HG03135 (cell line): ENCODE measurements at regions not wholly inside any gene's neighbourhood (a gene's known extent, or its start where the extent isn't known, plus 50 kb on each side); places are given as distances from the start of the nearest gene placed in this dataset.

Experiments used
- ATAC-seq: cut with Tn5 transposase; IDR thresholded peaks from one replicate; pipeline ENCODE4 v1.9.1; 2021; ENCODE audit warnings: mild to moderate bottlenecking, moderate library complexity; ENCODE audit not compliant: unreplicated experiment

- no peak for ATAC-seq
Measured at GRCh38 chr16:63230421-63231040, 1194.3 kb upstream of the CDH8 start.

GRCh38 chr16:63228259-63228658 is 1192.0 kb upstream of the CDH8 start:
- no peak for ATAC-seq

GRCh38 chr16:63223851-63224250 is 1187.6 kb upstream of the CDH8 start:
- ATAC-seq = no peak

GRCh38 chr16:63216696-63217423 is 1180.6 kb upstream of the CDH8 start:
- ATAC-seq = no peak

- no peak for ATAC-seq
Measured at GRCh38 chr16:63201851-63202250, 1165.6 kb upstream of the CDH8 start.

GRCh38 chr16:63200940-63201339 is 1164.7 kb upstream of the CDH8 start:
- no peak for ATAC-seq

- no peak for ATAC-seq
Measured at GRCh38 chr16:63195336-63195735, 1159.1 kb upstream of the CDH8 start.

GRCh38 chr16:63192980-63193379 is 1156.7 kb upstream of the CDH8 start:
- ATAC-seq = no peak

GRCh38 chr16:63188086-63188771 is 1152.0 kb upstream of the CDH8 start:
- no peak for ATAC-seq

- no peak for ATAC-seq
Measured at GRCh38 chr16:63187638-63188037, 1151.4 kb upstream of the CDH8 start.

GRCh38 chr16:63185235-63185780 is 1149.1 kb upstream of the CDH8 start:
- no peak for ATAC-seq

GRCh38 chr16:63183743-63184142 is 1147.5 kb upstream of the CDH8 start:
- ATAC-seq = no peak

GRCh38 chr16:63175313-63175712 is 1139.1 kb upstream of the CDH8 start:
- no peak for ATAC-seq

- no peak for ATAC-seq
Measured at GRCh38 chr16:63174801-63175200, 1138.6 kb upstream of the CDH8 start.

GRCh38 chr16:63171545-63171944 is 1135.3 kb upstream of the CDH8 start:
- ATAC-seq = no peak

GRCh38 chr16:63169100-63169499 is 1132.9 kb upstream of the CDH8 start:
- ATAC-seq = no peak

- no peak for ATAC-seq
Measured at GRCh38 chr16:63157818-63158217, 1121.6 kb upstream of the CDH8 start.

- ATAC-seq = no peak
Measured at GRCh38 chr16:63146251-63146650, 1110.0 kb upstream of the CDH8 start.

- ATAC-seq = no peak
Measured at GRCh38 chr16:63145411-63145810, 1109.2 kb upstream of the CDH8 start.

GRCh38 chr16:63135069-63135468 is 1098.8 kb upstream of the CDH8 start:
- ATAC-seq = no peak

- ATAC-seq = no peak
Measured at GRCh38 chr16:63131503-63131902, 1095.3 kb upstream of the CDH8 start.

- ATAC-seq = no peak
Measured at GRCh38 chr16:63130942-63131341, 1094.7 kb upstream of the CDH8 start.
